Type B pancreatic cell (in vitro differentiated cells): ENCODE measurements at regions not wholly inside any gene's neighbourhood (a gene's known extent, or its start where the extent isn't known, plus 50 kb on each side); places are given as distances from the start of the nearest gene placed in this dataset.

Source experiments
- DNase-seq: peaks from one replicate; pipeline ENCODE4 v3.0.0; 2021; ENCODE audit warnings: mixed read lengths; ENCODE audit not compliant: unreplicated experiment; ENCODE audit errors: extremely low spot score
- H3K27ac Mint-ChIP-seq: 2 replicates; pipeline ENCODE4 v1.8.0; 2021; ENCODE audit warnings: mild to moderate bottlenecking, mixed read lengths
- H3K27me3 Mint-ChIP-seq: 2 replicates; pipeline ENCODE4 v1.8.0; 2021; ENCODE audit warnings: mixed read lengths
- H3K36me3 Mint-ChIP-seq: 2 replicates; pipeline ENCODE4 v1.8.0; 2021; ENCODE audit warnings: mixed read lengths
- H3K4me1 Mint-ChIP-seq: one replicate; pipeline ENCODE4 v1.8.0; 2021; ENCODE audit warnings: mixed read lengths; ENCODE audit not compliant: unreplicated experiment
- H3K4me3 Mint-ChIP-seq: 2 replicates; pipeline ENCODE4 v1.8.0; 2021; ENCODE audit warnings: mild to moderate bottlenecking, mixed read lengths
- H3K9me3 Mint-ChIP-seq: 2 replicates; pipeline ENCODE4 v1.8.0; 2021; ENCODE audit warnings: mixed read lengths
- CTCF ChIP-seq: fragments of 200-600 bp; sonication (generic); conservative IDR thresholded peaks from 2 replicates; pipeline ENCODE4 v1.5.0; 2021; ENCODE audit warnings: antibody characterized with exemption, mild to moderate bottlenecking

- Mint-ChIP-seq H3K27ac (no peak overlapping the region), H3K27me3 (peaks cover 7% of the 10 kb centered on the region), H3K9me3 (no peaks in the 10 kb centered on the region), H3K36me3 (no peaks in the 10 kb centered on the region), H3K4me3 (no peak overlapping the region), H3K4me1 (no peaks in the 10 kb centered on the region)
- TF ChIP-seq CTCF, result no peak
- no peak for DNase-seq
These were observed 659.7 kb upstream of the SALL3 start for GRCh38 chr18:78319961-78320360.

DNA sequence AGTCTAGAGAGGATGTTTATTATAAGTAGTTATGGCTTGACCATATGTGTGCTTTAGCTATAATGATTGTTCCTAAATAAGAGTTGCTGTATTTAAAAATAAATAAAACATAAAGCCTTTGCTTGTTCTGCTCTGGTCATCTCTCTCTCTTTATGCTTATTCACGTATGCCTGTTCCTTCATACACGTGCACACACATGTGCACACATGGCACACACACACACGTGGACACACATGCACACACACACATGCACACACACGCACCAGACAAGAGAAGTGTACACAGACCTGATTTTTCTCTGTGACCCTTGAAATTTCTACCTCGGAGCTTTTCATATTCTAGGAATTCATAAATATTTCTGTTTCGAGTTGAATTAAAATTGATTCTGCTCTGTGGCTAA lies 658.2 kb upstream of the SALL3 start:
- H3K4me1 Mint-ChIP-seq, result no peaks in the 10 kb centered on the region
- no peak overlapping the region for H3K4me3 Mint-ChIP-seq
- TF ChIP-seq CTCF, result no peak

GRCh38 chr18:78323453-78324197 lies 656.0 kb upstream of the SALL3 start:
- Mint-ChIP-seq H3K27me3 (peaks cover 6% of the 10 kb centered on the region), H3K4me3 (no peak overlapping the region), H3K27ac (no peak overlapping the region), H3K36me3 (no peaks in the 10 kb centered on the region), H3K9me3 (no peaks in the 10 kb centered on the region), H3K4me1 (no peaks in the 10 kb centered on the region)
- TF ChIP-seq CTCF, result no peak
- no peak for DNase-seq

More for the DNA sequence above, 658.2 kb upstream of the SALL3 start:
- H3K36me3 Mint-ChIP-seq, result no peaks in the 10 kb centered on the region
- peaks cover 6% of the 10 kb centered on the region for H3K27me3 Mint-ChIP-seq
- no peaks in the 10 kb centered on the region for H3K9me3 Mint-ChIP-seq
- no peak overlapping the region for H3K27ac Mint-ChIP-seq
- DNase-seq, result no peak

DNA sequence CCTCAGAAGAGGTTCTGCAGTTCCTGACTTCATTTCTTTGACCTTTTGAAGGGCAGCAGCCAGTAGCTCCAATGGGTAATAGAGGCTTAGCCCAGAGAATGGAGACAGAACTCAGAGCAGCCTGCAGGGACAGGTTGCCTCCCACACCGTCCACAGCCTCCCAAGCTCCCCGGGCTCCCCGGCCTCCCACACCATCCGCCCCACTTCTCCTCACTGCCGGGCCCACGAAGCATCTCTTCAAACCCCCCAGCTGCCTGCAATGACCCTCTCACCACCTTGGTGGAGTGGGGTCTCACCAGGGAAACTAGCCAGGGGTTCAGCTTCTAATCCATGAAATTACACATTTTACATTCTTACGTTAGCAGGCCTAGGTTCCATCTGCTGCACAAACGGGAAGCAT lies 652.0 kb upstream of the SALL3 start:
- Mint-ChIP-seq H3K4me1 (no peaks in the 10 kb centered on the region), H3K27ac (no peak overlapping the region), H3K36me3 (no peaks in the 10 kb centered on the region), H3K4me3 (no peak overlapping the region), H3K9me3 (no peaks in the 10 kb centered on the region), H3K27me3 (peaks cover 3% of the 10 kb centered on the region)
- TF ChIP-seq CTCF, result no peak
- no peak for DNase-seq

GRCh38 chr18:78330766-78331165 lies 648.9 kb upstream of the SALL3 start:
- Mint-ChIP-seq H3K4me3 (no peak overlapping the region), H3K9me3 (no peaks in the 10 kb centered on the region), H3K4me1 (no peaks in the 10 kb centered on the region), H3K36me3 (no peaks in the 10 kb centered on the region), H3K27me3 (peaks cover 3% of the 10 kb centered on the region), H3K27ac (no peak overlapping the region)
- no peak for TF ChIP-seq CTCF
- no peak for DNase-seq

DNA sequence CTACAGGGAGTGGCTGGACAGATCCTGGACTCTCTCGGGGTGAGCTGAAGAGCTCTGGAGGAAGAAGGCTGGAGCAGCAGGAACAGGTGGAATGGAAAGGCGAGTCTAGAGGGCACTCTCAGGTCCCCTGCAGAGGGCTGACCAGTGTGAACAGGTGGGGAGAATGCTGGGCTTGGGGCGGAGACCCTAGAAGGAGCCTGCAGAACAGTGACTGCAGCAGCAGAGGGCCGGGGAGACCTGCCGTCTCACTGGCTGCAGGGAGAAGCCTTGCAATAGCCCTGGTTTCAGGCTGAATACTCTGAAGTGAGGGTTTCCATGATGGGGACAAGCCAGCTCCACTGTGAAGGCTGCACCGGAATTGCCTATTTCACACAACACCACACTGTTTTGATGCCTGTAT lies 626.7 kb upstream of the SALL3 start:
- no peak for DNase-seq
- H3K9me3 Mint-ChIP-seq, result no peaks in the 10 kb centered on the region
- no peak for TF ChIP-seq CTCF
- H3K36me3 Mint-ChIP-seq, result no peaks in the 10 kb centered on the region
- no peaks in the 10 kb centered on the region for H3K4me1 Mint-ChIP-seq
- no peak overlapping the region for H3K27ac Mint-ChIP-seq
- peaks cover 6% of the 10 kb centered on the region for H3K27me3 Mint-ChIP-seq
- no peak overlapping the region for H3K4me3 Mint-ChIP-seq
